WERI-Rb-1 (cell line): ENCODE measurements at regions not wholly inside any gene's neighbourhood (a gene's known extent, or its start where the extent isn't known, plus 50 kb on each side); places are given as distances from the start of the nearest gene placed in this dataset.
"Not testable (repeated sequence)": the region's sequence is repeated elsewhere in the genome, so short reads cannot be mapped to it uniquely, and the experiment has no call there.

ENCODE experiments used
- DNase-seq: peaks from one replicate; pipeline ENCODE4 v3.0.0-alpha.2; 2020
- H3K27ac ChIP-seq: fragments of 250-450 bp; sonication (Bioruptor Pico); 2 replicates; pipeline ENCODE4 v1.5.1; 2020; ENCODE audit warnings: mild to moderate bottlenecking, moderate library complexity
- H3K27me3 ChIP-seq: fragments of 250-450 bp; sonication (Bioruptor Pico); 2 replicates; pipeline ENCODE4 v1.5.1; 2021; ENCODE audit warnings: mild to moderate bottlenecking, low read depth, moderate library complexity; ENCODE audit not compliant: insufficient read depth, severe bottlenecking
- H3K36me3 ChIP-seq: fragments of 250-450 bp; sonication (Bioruptor Pico); 2 replicates; pipeline ENCODE4 v1.5.1; 2020; ENCODE audit warnings: mild to moderate bottlenecking, moderate library complexity
- H3K4me3 ChIP-seq: 2 replicates; pipeline ENCODE4 v1.5.1; 2011; ENCODE audit warnings: low read depth, mild to moderate bottlenecking, control low read depth, low read length
- H3K9me3 ChIP-seq: fragments of 250-450 bp; sonication (Bioruptor Pico); 2 replicates; pipeline ENCODE4 v1.5.1; 2021; ENCODE audit warnings: mild to moderate bottlenecking, moderate library complexity; ENCODE audit not compliant: severe bottlenecking
- CTCF ChIP-seq: IDR thresholded peaks from 2 replicates; pipeline ENCODE4 v1.5.1; 2011; ENCODE audit warnings: low read depth, mild to moderate bottlenecking, control low read depth, inconsistent platforms, low read length

- H3K27me3 ChIP-seq = no peaks in the 10 kb centered on the region
- TF ChIP-seq CTCF = no peak
- no peaks in the 10 kb centered on the region for H3K36me3 ChIP-seq
- no peak overlapping the region for H3K27ac ChIP-seq
- H3K4me3 ChIP-seq = no peak overlapping the region
- no peaks in the 10 kb centered on the region for H3K9me3 ChIP-seq
- DNase-seq = no peak
These were observed 114.7 kb upstream of the KLHL1 start for GRCh38 chr13:70222926-70223325.

GRCh38 chr13:70218618-70219017 lies 110.4 kb upstream of the KLHL1 start:
- DNase-seq = no peak
- no peak for TF ChIP-seq CTCF
- Histone ChIP-seq H3K36me3 (no peaks in the 10 kb centered on the region), H3K27ac (no peak overlapping the region), H3K9me3 (no peaks in the 10 kb centered on the region), H3K27me3 (no peaks in the 10 kb centered on the region), H3K4me3 (no peak overlapping the region)

- DNase-seq, H3K27ac ChIP-seq, H3K36me3 ChIP-seq, H3K4me3 ChIP-seq, H3K9me3 ChIP-seq, H3K27me3 ChIP-seq: not testable (repeated sequence)
These were observed 100.7 kb upstream of the KLHL1 start for GRCh38 chr13:70208968-70209367.

- Histone ChIP-seq H3K4me3 (no peak overlapping the region), H3K9me3 (no peaks in the 10 kb centered on the region), H3K36me3 (no peaks in the 10 kb centered on the region), H3K27me3 (no peaks in the 10 kb centered on the region), H3K27ac (no peak overlapping the region)
- TF ChIP-seq CTCF = no peak
- no peak for DNase-seq
These were observed 98.4 kb upstream of the KLHL1 start for GRCh38 chr13:70206671-70207070.

- Histone ChIP-seq H3K36me3 (no peaks in the 10 kb centered on the region), H3K4me3 (no peak overlapping the region), H3K27ac (no peak overlapping the region), H3K9me3 (no peaks in the 10 kb centered on the region), H3K27me3 (no peaks in the 10 kb centered on the region)
- no peak for TF ChIP-seq CTCF
- DNase-seq = peak; percentile 5
These were observed 95.5 kb upstream of the KLHL1 start for GRCh38 chr13:70203661-70204229.

GRCh38 chr13:70191034-70191433 lies 82.8 kb upstream of the KLHL1 start:
- DNase-seq = no peak
- no peak overlapping the region for H3K4me3 ChIP-seq
- H3K27me3 ChIP-seq = no peaks in the 10 kb centered on the region
- H3K9me3 ChIP-seq = no peaks in the 10 kb centered on the region
- TF ChIP-seq CTCF = no peak
- no peaks in the 10 kb centered on the region for H3K36me3 ChIP-seq
- no peak overlapping the region for H3K27ac ChIP-seq
